Endothelial cell of umbilical vein (primary cell): ENCODE measurements at regions not wholly inside any gene's neighbourhood (a gene's known extent, or its start where the extent isn't known, plus 50 kb on each side); places are given as distances from the start of the nearest gene placed in this dataset.

Experiments used
- BruUV-seq: library from RNA; stranded (reverse); fragments of 400-500 nt; replicated peaks from 2 replicates; lab custom pipeline; 2021; lab: Mats Ljungman, UMichigan
- CTCF ChIA-PET: fragments of 300-600, 350-600 bp; sonication (Branson Sonifier 250); formaldehyde crosslinking; loops from one replicate; lab custom pipeline; 2021; ENCODE audit warnings: antibody characterized with exemption, inconsistent platforms; lab: Charles Lee
- POLR2A ChIA-PET: fragments of 300-600, 350-600 bp; sonication (Branson Sonifier 250); formaldehyde crosslinking; loops from one replicate; lab custom pipeline; 2021; ENCODE audit warnings: antibody characterized with exemption, inconsistent platforms; lab: Charles Lee
- DNase-seq: peaks from one replicate; pipeline ENCODE4 v3.0.0-alpha.2; 2011; ENCODE audit warnings: low read depth, low spot score
- FAIRE-seq: peaks from 2 replicates; lab custom pipeline; 2011; peaks lifted over from hg19 to GRCh38; lab: Jason Lieb, UNC
- H2AFZ ChIP-seq: 2 replicates; pipeline ENCODE4 v1.6.0; 2012; ENCODE audit warnings: low read depth, low read length, control low read depth, inconsistent platforms
- H3K27ac ChIP-seq: 2 replicates; pipeline ENCODE4 v1.5.1; 2011; ENCODE audit warnings: low read depth, mild to moderate bottlenecking, control low read depth, low read length, moderate library complexity; ENCODE audit not compliant: insufficient read depth
- H3K27me3 ChIP-seq, 2 experiments: 2 replicates each; pipeline versions ENCODE4 v1.6.0 to v1.6.1; 2011; ENCODE audit warnings: low read length in 2 of 2, mixed read lengths in 1 of 2; ENCODE audit not compliant: control insufficient read depth in 2 of 2, insufficient read depth in 2 of 2
- H3K36me3 ChIP-seq, 2 experiments: 2 replicates in 1 of 2; 3 replicates in 1 of 2; pipeline ENCODE4 v1.5.1; 2011; ENCODE audit warnings: low read length in 2 of 2, mild to moderate bottlenecking in 1 of 2, moderate library complexity in 1 of 2; ENCODE audit not compliant: control insufficient read depth in 2 of 2, insufficient read depth in 2 of 2; ENCODE audit errors: extremely low read depth in 1 of 2
- H3K4me1 ChIP-seq: 3 replicates; pipeline ENCODE4 v1.5.1; 2011; ENCODE audit warnings: mild to moderate bottlenecking, low read length; ENCODE audit not compliant: control insufficient read depth, insufficient read depth; ENCODE audit errors: extremely low read depth
- H3K4me2 ChIP-seq: 2 replicates; pipeline ENCODE4 v1.6.1; 2011; ENCODE audit warnings: low read length, control low read depth, mixed read lengths; ENCODE audit not compliant: insufficient read depth
- H3K4me3 ChIP-seq, 3 experiments: fragments of 200-600 bp in 1 of 3; sonication (generic), shearing (Covaris generic) in 1 of 3; replicated peaks in 1 of 3; 2 replicates each; pipeline ENCODE4 v1.5.1; 2011 to 2016; ENCODE audit warnings: control low read depth in 3 of 3, low read length in 3 of 3, mild to moderate bottlenecking in 2 of 3, inconsistent platforms in 1 of 3, low read depth in 1 of 3, moderate library complexity in 1 of 3; ENCODE audit not compliant: insufficient read depth in 1 of 3
- H3K79me2 ChIP-seq: 2 replicates; pipeline ENCODE4 v1.6.0; 2012; ENCODE audit warnings: low read length, inconsistent platforms; ENCODE audit not compliant: control insufficient read depth, insufficient read depth
- H3K9ac ChIP-seq: replicated peaks from 2 replicates; pipeline ENCODE3; 2011; ENCODE audit warnings: low read length, control low read depth; ENCODE audit not compliant: insufficient read depth; ENCODE audit errors: extremely low read depth
- H3K9me1 ChIP-seq: replicated peaks from 3 replicates; pipeline ENCODE4 v1.6.0; 2011; ENCODE audit warnings: mild to moderate bottlenecking, low read length; ENCODE audit not compliant: control insufficient read depth, insufficient read depth; ENCODE audit errors: extremely low read depth
- H3K9me3 ChIP-seq: replicated peaks from 2 replicates; pipeline ENCODE4 v1.5.1; 2012; ENCODE audit warnings: low read length, inconsistent platforms; ENCODE audit not compliant: control insufficient read depth, insufficient read depth
- H4K20me1 ChIP-seq: replicated peaks from 2 replicates; pipeline ENCODE3; 2011; ENCODE audit warnings: mild to moderate bottlenecking, low read length; ENCODE audit not compliant: control insufficient read depth, insufficient read depth; ENCODE audit errors: extremely low read depth
- EZH2 ChIP-seq: IDR thresholded peaks from 2 replicates; pipeline ENCODE4 v1.6.1; 2012; ENCODE audit warnings: borderline replicate concordance, low read depth, mild to moderate bottlenecking, moderate library complexity, low read length, inconsistent platforms; ENCODE audit not compliant: severe bottlenecking
- FOS ChIP-seq: IDR thresholded peaks from 2 replicates; pipeline ENCODE4 v1.6.1; 2011; ENCODE audit warnings: mild to moderate bottlenecking, low read length, moderate library complexity, borderline replicate concordance; ENCODE audit not compliant: insufficient read depth
- GATA2 ChIP-seq: IDR thresholded peaks from 2 replicates; pipeline ENCODE4 v1.7.0; 2011; ENCODE audit warnings: low read depth, mild to moderate bottlenecking, moderate library complexity, mixed read lengths, low read length; ENCODE audit not compliant: insufficient read length, insufficient read depth
- JUN ChIP-seq: IDR thresholded peaks from 2 replicates; pipeline ENCODE4 v1.6.1; 2011; ENCODE audit warnings: borderline replicate concordance, low read depth; ENCODE audit not compliant: insufficient read length, insufficient read depth
- MYC ChIP-seq: IDR thresholded peaks from one replicate; pipeline ENCODE4 v1.6.1; 2011; ENCODE audit warnings: mild to moderate bottlenecking, low read depth, low read length
- POLR2A ChIP-seq: IDR thresholded peaks from 2 replicates; pipeline ENCODE4 v1.6.1; 2012; ENCODE audit warnings: low read depth, mild to moderate bottlenecking, control low read depth, low read length
- POLR2AphosphoS5 ChIP-seq: IDR thresholded peaks from 2 replicates; pipeline ENCODE4 v1.6.1; 2012; ENCODE audit warnings: low read depth, mild to moderate bottlenecking, control low read depth, low read length, moderate library complexity; ENCODE audit not compliant: insufficient read depth
- dilution Hi-C: fragments of 300-500 bp; cut with MboI; formaldehyde crosslinking; loops from one replicate; pipeline ENCODE4 v1.15.0; 2019; ENCODE audit warnings: low sequenced_read_pairs; ENCODE audit not compliant: extremely low pct_ligation_motif_present
- intact Hi-C: fragments of 100-400 bp; cut with micrococcal nuclease; formaldehyde crosslinking; loops from one replicate; pipeline ENCODE4 v1.10.0; 2022
- TF ChIP-seq, protein P1 (sequence below): IDR thresholded peaks from 2 replicates; pipeline ENCODE4 v1.6.1; 2011; ENCODE audit not compliant: insufficient read depth, insufficient read length
- TF ChIP-seq, protein P2 (sequence below), 2 donors: IDR thresholded peaks; 1 replicate in 1 of 2; 2 replicates in 1 of 2; pipeline ENCODE4 v1.5.1; 2011; ENCODE audit warnings: low read length in 2 of 2, mild to moderate bottlenecking in 2 of 2, moderate library complexity in 2 of 2, control low read depth in 1 of 2, inconsistent platforms in 1 of 2, low read depth in 1 of 2; ENCODE audit not compliant: insufficient read depth in 1 of 2; ENCODE audit errors: extremely low read depth in 1 of 2

DNA sequence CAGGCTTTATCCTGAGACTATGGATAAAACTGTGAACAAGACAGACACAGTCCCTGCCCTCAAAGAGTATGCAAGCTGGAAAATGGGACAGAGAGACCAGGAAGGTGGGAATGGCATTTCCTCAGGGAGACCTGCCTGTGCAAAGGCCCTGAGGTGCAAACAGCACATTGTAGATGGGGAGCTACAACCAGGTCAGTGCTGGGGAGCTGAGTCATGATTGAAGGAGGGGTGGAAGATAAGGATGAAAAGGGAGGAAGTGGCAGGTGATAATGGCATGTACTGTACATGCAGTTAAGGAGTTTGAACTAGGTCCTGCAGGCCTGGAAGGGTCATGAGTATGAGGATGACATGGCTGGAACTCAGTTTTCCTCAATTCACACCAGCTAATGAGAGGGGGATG, 75.5 kb upstream of the BOD1 start:
- H3K79me2 ChIP-seq, result no peaks in the 10 kb centered on the region
- no peak overlapping the region for H2AFZ ChIP-seq
- intact Hi-C loops, result no loop called here
- no peaks in the 10 kb centered on the region for H3K4me1 ChIP-seq
- no TSS peak for BruUV-seq
- H3K9ac ChIP-seq, result no peak overlapping the region
- ChIA-PET CTCF (no interaction called here), POLR2A (no interaction called here)
- FAIRE-seq, result no peak
- no peaks in the 10 kb centered on the region for H4K20me1 ChIP-seq
- TF ChIP-seq POLR2A, result no peak
- TF ChIP-seq FOS, result no peak
- no peak for TF ChIP-seq JUN
- TF ChIP-seq GATA2, result no peak
- no peak for TF ChIP-seq MYC
- TF ChIP-seq, protein P1, sequence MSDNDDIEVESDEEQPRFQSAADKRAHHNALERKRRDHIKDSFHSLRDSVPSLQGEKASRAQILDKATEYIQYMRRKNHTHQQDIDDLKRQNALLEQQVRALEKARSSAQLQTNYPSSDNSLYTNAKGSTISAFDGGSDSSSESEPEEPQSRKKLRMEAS, result no peak
- TF ChIP-seq POLR2AphosphoS5, result no peak
- TF ChIP-seq EZH2, result no peak
- TF ChIP-seq, protein P2, sequence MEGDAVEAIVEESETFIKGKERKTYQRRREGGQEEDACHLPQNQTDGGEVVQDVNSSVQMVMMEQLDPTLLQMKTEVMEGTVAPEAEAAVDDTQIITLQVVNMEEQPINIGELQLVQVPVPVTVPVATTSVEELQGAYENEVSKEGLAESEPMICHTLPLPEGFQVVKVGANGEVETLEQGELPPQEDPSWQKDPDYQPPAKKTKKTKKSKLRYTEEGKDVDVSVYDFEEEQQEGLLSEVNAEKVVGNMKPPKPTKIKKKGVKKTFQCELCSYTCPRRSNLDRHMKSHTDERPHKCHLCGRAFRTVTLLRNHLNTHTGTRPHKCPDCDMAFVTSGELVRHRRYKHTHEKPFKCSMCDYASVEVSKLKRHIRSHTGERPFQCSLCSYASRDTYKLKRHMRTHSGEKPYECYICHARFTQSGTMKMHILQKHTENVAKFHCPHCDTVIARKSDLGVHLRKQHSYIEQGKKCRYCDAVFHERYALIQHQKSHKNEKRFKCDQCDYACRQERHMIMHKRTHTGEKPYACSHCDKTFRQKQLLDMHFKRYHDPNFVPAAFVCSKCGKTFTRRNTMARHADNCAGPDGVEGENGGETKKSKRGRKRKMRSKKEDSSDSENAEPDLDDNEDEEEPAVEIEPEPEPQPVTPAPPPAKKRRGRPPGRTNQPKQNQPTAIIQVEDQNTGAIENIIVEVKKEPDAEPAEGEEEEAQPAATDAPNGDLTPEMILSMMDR (IDR thresholded peaks at IDR 0.05; ENCODE audit: extremely low read depth in 1 of 2, insufficient read depth in 1 of 2, low read depth in 1 of 2, low read length in 2 of 2), result no peak
- H3K9me3 ChIP-seq, result no peaks in the 10 kb centered on the region
- no peaks in the 10 kb centered on the region for H3K9me1 ChIP-seq
- H3K4me2 ChIP-seq, result no peak overlapping the region
- H3K27me3 ChIP-seq, result no peaks in the 10 kb centered on the region
- dilution Hi-C loops, result no loop called here
- H3K27ac ChIP-seq, result no peak overlapping the region
- no peak for DNase-seq
- no peak overlapping the region for H3K4me3 ChIP-seq
- no peaks in the 10 kb centered on the region for H3K36me3 ChIP-seq
